SW480 (cell line): ENCODE measurements at regions not wholly inside any gene's neighbourhood (a gene's known extent, or its start where the extent isn't known, plus 50 kb on each side); places are given as distances from the start of the nearest gene placed in this dataset.
A peak's percentile ranks its signal among the peaks of the same experiment; 100 is the strongest.

Experiments used
- DNase-seq: peaks from one replicate; pipeline ENCODE4 v3.0.0-alpha.2; 2016; ENCODE audit warnings: low spot score

DNA sequence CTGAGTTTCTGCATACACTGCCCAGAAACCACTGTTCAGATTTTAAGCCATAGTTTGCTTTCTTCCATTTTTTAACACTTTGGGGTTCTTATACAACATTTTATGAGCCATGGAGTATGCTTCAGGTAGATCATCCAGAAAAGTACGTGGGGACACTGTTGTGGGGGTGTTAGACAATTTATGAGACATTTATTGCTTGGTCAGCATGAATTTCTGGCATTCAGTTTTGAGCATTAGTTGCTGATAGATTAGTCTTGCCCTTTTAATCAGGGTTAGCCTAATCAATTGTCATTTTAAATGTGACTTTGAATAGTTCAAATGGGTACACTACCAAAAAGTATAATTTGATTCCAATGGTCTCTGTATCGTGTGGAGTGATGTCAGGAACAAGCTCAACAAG lies 434.9 kb downstream of the GPM6A start:
- DNase-seq, result no peak

DNA sequence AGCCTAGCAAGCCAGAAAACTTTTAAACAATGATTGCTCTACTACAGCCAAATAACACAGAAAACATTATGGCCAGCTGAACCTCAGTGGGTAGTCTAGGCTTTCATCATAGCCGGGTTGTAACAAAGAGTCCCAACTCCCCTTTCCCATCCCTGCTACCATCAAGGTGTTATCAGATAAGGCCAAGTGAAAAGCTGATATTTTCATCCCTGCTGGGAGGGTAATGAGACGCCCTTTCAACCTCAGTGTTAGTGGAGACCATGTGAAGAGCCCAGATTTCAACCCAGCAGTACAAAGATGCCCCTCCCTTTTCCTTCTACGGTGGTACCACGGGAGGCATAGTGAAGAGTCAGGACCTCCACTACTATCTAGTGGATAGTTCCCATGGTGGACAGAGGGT lies 433.7 kb downstream of the GPM6A start:
- no peak for DNase-seq

DNA sequence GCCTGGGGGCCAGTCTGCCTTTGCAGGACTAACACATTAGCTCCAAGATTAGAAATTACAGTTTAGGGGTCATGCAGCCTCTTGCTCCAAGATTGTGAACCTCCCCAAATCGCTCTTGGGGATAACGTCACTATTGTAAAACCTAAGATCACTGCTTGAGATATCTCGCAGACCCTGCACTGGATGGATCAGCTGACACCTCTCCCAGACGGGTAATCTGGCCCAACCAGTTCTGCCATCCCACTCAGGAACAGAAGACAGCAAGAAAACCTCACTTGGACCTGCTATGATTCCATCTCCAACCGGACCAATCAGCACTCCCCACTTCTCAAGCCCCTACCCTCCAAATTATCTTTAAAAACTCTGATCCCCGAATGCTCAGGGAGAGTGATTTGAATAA lies 431.2 kb downstream of the GPM6A start:
- no peak for DNase-seq

DNA sequence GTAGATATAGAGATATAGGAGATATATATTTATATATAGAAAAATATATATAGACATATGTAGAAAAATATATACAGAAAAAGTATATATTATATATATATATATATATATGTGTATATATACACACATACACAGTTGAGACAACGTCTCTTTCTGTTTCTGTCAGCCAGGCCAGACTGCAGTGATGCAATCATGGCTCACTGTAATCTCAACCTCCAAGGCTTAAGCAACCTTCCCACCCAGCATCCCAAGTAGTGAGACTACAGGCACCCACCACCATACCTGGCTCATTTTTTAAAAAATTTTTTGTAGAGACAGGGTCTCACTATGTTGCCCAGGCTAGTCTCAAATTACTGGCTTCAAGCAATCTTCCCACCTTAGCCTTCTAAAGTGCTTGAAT lies 426.3 kb downstream of the GPM6A start:
- DNase-seq, result no peak

DNA sequence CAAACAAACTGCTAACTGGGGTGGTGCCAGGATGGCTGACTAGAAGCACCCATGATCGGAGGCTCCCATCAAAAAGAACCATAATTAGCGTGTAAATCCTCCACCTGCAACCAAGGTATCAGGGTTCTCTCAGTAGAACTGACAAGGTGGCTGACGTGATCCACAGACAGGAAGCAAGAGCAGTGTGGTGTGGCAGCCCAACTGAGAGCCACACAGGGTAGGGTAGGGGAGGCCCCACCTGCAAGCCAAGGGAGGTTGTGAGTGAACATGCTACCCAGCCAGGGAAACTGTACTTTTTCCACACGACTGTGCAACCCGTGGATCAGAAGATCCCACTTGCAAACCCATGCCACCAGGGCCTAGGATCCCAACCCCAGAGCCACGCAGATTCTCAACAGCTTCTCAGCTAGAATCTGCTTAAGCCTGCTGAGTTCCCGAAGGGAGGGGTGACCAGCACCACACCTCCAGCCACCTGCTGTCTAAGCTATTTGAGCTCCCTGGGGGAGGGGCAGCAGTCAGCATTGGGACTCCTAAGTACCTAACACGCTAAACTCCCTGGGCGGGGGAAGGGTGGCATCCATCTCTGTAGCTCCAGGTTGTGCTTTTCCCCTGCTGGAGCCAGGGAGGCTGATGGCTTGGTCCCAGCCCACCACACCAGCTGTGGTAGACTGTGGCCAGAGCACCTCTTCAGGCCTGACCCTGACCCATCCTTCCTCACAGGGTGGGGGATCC lies 425.1 kb downstream of the GPM6A start:
- no peak for DNase-seq

DNA sequence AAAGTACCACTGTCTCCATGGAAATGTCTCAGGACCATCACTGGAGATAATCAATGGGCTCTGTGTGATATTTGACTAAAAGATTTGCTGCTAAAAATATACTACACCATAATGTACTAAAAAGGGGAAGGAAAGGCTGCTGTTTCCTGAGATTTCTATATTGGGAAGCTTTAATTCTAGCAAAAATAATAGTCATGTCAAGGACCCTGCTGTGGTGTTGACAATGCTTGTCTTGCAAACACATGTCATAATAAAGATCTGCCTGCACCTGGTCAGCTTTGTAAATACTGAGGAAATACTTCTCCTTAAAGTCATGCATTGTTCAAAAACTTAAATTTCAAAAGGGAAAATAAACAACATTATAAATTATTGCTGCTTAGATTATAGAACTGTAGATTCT lies 417.9 kb downstream of the GPM6A start:
- no peak for DNase-seq

DNA sequence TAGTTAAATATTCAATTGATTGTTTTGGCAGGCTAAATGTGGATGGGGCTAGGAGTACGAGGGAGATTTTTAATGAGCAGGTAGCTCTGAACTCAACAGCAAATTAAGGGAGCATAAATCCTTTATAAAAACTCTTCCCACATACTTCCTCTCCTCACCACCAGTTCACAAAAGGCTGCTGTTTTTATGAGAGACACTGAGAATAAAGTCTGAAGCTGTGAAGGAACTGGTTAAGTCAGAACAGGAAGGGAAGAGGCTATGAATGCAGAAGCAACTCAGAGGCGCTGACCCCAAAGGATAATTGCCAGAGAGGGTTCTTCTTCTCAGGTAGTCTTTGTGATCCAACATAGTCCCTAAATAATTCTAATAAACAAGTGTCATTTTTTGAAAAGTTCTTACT lies 406.1 kb downstream of the GPM6A start:
- DNase-seq, result no peak

DNA sequence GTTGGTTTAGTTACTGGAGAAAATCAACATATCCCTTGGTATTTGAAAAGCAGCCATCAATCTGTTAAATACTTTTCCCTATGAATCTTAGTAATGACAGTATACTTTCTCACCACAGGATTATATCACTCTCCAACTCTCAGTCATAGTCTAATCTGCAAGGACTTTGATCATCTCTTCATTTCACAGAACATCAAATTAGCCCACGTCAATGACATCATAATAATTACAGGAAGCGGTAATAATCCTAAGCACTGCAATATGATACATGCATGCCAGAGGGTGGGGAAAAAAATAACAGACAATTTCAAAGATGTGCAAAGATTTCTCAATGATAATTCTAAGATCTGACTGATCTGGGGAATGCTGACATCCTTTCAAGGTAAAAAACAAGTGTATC lies 404.1 kb downstream of the GPM6A start:
- no peak for DNase-seq

DNA sequence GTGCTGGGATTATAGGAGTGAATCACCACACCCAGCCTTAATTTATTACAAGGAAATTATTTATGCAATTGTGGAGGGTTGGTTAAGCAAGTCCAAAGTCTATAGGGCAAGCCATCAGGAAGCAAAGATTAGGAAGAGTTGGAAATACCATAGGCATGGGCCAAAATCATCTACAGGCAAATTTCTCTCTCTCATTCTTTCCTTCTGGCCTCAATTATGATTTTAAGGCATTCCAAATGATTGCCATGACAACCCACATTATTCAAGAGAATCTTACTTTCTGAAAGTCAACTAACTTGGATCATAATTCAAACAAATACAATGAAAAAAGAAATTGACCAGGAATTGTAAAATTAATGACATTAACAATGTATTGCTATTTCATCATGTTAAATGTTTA lies 400.8 kb downstream of the GPM6A start:
- DNase-seq, result no peak

DNA sequence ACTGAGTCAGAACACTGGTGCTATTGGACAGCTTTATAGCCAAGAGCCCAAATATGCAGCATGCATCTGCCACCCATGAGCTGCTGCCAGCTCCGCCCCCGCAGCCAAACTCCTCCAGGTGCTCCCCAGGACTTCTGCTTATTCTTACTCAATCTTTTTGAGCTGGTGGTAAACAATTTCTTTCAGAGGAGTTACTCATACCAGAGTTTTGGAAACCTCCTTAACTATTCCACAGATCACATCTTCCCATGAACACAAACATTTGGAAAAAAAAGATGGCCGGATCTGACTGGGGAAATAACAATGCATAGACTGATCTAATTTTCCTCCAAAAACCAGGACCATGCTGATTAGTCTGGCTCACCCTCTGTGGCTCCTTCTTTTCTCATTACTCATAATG lies 399.9 kb downstream of the GPM6A start:
- DNase-seq, result no peak

DNA sequence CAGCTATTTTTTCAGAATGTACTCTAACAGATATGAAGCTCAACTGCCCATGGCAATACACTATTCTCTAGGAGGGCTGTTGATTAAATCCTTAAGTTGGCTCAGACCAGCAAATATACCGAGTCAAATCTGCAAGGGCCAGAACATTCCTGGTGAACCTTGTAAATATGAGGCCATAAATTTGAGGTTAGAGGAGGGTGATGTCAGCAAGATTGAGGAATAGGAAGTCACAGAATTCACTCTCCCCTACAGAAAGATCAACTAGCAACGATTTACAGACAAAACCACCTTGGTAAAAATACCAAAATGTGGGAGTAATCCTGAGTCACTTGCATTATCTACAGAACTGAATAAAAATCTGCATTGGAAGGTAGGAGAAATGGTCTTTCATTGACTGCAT lies 399.3 kb downstream of the GPM6A start:
- DNase-seq, result no peak

DNA sequence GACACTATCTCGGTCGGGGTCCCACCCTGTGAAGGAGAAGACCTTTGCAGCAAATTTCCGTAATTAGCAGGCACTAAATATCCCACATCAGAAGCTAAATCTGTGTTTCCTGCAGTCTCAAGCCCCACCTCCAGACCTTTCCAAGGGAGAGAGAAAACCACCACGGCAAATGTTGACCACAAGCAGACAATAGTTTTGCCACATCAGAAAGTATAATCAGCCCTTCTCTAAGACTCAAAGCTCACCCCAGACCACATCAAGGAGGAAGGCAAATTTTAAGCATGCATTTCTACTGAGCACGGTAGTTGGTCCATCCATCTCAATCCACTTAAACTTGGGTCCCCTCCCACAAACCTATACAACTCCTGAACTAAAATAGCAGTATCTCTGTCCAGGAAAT lies 398.5 kb downstream of the GPM6A start:
- peak; percentile 73 for DNase-seq

DNA sequence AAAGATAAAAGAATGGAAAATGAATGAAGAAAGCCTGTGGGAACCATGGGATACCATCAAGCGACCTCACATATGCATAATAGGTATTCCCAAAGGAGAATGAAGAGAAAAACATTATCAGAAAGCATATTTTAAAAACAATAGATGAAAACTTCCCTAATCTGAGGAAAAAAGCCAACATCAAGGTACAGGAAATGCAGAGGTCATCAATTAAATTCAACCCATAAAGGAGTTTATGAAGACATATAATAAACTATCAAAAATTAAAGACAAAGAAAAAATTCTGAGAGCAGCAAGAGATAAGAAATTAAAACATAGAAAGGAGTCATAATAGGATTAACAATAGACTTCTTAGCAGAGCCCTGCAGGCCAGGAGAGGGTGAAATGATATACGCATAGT lies 397.5 kb downstream of the GPM6A start:
- no peak for DNase-seq

DNA sequence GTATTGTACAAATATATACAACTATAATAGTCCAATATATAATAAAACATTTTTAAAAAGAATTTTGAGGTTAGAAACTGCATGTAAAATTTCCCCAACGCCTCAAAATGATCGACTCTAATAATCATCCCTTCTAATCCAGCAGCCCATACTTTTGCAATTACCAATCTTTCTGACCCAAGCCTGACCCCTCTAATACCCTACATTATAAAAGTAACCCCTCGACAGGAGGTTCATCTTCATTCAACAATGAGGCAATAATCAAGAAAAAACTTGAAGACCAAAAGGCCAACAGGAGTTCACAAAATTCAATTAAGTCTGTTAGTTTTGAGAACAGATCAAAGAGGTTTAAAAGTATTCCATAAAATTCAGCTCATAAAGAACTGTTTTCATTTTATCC lies 393.5 kb downstream of the GPM6A start:
- DNase-seq, result no peak

DNA sequence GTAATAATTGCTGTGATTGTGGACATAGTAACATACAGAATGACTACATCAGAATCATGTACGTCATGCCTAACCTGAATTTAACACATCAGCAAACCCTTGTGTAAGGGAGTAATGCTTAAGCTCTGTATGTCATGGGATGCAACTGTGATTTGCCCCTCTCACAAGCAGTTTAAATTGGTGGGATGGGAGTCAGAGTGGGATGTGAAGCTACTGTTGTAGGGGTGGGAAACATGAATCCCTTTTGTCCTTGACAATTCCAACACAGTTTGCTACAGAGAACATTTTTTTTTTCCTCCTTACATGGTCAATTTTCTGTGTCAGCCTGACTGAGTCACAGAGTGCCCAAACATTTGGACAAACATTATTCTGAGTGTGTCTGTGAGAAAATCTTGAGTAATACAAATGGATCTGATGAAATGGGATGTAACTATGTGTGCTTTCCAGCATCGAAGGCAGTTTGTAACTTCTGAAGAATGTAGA lies 392.8 kb downstream of the GPM6A start:
- peak; percentile 40 for DNase-seq

DNA sequence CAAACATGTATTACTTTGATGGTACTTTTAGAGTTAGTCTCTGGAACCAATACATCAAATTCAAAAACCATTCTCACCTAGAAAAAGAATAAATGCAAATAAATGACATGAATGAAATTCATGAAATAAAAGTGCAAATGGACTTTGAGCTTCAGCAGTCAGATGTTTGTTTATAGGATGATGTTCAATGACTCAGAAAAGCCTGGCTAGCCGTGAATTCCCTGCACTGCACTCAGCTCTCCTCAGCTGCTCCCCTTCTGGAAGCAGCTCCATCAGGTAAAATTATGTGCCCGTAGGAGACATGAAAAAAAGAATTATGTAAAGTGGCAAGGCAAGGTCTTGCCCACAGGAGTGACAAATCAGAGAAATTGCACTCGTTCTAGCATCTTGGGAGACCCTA lies 390.6 kb downstream of the GPM6A start:
- peak; percentile 22 for DNase-seq

DNA sequence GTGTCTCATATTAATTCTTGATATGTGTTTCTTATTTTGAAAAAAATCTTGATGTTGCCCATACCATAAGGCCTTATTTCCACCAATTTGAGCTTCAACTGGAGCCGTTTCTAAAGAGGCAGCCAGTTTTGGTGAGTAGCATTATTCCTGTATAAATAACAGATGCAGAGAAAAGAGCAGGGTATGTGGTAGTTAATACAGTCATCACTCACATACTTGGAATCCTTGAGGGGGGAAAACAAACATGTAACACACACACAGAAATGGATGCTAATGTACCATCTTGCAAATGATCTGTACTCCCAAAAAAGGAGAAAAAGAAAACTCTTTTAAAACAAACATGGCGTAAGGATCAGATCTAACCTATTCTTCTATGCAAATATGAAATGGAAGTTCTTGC lies 389.7 kb downstream of the GPM6A start:
- DNase-seq, result no peak

DNA sequence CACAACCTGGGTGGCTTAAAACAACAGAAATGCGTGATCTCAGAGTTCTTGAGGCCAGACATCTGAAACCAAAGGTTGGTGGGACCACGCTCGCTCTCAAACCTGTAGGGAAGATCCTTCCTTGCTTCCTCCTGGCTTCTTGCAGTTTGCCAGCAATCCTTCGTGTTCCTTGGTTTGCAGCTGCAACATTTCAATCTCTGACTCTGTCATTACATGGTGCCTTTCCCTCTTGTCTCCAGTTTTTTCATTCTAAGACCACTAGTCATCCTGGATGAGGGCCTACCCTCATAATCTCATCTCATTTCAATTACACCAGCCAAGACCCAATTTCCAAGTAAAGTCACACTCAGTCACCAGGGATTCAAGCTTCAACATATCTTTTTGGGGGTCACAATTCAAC lies 388.0 kb downstream of the GPM6A start:
- no peak for DNase-seq

DNA sequence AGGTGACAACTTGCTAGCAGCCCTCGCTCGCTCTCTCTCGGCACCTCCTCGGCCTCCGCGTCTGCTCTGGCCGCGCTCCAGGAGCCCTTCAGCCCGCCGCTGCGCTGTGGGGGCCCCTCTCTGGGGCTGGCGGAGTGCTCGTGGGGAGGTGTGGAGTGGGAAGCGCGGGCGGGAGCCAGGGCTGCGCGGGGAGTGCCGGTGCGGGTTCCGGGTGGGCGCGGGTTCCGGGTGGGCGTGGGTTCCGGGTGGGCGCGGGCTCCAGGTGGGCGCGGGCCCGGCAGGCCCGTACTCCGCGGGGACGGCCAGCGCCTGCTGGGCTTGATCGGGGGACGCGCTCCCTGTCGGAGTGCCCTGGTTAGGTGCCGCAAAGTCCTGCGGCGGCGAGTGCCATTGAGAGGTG lies 384.3 kb downstream of the GPM6A start:
- DNase-seq, result no peak

DNA sequence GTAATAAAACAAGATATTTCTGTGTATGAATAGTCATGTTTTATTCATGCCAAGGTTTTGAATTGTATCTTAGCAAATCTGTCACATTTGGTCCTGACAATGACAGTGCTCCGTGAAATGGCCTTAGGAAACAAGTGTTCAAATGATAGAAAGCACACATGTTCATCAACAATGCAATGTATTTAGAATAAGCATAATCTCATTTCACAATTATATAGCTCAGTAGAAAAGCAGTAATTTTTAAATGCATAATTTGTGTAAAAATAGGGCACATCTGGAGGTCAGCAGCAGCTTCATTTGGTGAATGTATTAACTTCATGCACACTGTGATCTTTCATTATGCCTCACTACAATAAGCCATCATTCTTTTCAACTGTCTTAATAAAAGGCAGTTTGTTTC lies 380.4 kb downstream of the GPM6A start:
- no peak for DNase-seq

DNA sequence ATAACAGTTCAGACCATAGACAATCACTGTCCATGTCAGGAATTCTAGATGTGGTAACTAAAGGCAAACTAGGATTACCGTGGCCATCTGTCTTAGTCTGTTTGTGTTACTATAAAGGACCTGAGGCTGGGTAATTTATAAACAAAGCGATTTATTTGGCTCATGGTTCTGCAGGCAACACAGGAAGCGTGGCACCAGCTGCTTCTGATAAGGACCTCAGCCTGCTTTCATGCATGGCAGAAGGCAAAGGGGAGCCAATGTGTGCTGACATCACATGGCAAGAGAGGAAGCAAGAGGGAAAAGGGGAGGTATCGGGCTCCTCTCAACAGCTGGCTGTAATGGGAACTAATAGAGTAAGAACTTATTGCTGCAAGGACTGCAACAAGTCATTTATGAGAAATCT lies 376.7 kb downstream of the GPM6A start:
- no peak for DNase-seq

DNA sequence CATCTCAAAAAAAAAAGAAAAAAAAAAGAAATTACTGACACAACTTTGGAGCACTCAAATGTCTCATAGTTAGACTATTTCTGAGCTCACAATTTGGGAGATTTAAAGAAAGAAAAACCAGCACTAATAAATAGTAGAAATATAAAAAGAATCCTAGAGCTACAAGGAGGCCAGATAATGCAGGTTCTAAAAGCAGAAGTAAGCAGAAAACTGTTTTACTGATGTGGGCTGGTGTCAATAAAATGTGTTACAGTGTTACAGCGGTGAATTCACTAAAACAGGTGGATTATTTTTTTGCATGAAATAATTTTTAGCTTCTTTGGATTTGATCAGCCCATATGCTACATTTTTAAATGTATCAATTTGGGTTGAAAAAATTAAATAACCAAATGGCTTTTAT lies 375.9 kb downstream of the GPM6A start:
- DNase-seq, result no peak

DNA sequence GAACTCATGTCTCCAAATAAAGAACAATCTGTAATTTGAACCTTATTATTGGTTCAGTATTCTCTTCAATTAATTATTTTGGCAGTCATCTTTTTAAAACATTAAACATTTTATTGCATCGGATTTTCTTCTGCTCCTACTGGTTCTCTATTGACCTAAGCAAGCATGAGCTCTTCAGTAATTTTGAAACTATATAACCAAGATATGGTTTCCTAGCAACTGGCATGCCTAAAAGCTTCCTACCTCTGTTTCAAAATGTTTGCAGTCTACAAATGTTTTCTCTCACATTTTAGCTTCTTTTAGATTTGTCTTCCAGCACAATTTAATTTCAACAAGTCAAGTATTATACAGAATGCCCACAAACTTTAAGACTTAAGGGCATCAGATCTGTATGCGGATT lies 371.3 kb downstream of the GPM6A start:
- DNase-seq, result no peak

DNA sequence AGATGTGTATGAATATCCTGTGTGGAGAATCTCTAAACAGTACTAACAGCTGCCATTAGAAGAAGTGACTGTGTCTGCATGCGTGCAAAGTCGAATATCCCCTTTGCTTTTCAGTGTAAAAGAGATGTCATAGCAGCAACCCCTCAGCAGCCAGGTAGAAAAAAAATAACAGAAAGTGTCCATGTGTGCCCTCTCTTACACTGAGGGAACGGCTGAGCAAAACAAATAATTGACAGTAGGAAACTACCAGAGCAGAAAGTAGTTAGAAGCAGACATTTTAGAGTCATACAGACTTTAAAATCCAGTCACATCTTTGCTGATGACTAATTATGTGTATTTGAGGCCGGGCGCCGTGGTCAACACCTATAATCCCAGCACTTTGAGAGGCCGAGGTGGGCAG lies 370.8 kb downstream of the GPM6A start:
- no peak for DNase-seq

DNA sequence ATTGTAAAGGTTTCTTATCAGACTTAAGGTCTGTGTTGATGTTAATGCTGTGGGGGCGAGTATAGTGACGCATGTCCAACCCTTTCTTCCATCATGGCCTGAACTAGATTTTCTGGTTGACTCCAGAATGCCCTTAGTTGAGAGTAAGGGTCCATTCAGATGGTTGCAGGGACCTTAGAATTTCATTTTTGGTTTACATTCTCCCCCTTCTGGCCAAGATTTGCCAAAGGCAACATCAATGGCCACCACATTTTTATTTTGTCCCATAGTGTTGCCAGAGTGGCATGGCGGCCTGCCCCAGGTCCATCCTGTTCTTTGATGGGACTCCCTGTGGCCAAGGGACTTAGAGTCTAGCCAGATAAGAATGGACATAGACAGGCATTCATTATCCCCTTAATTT lies 368.5 kb downstream of the GPM6A start:
- DNase-seq, result no peak
